Right lobe of liver (tissue), 4 donors: ENCODE measurements at regions not wholly inside any gene's neighbourhood (a gene's known extent, or its start where the extent isn't known, plus 50 kb on each side); places are given as distances from the start of the nearest gene placed in this dataset.

ENCODE experiments used
- POLR2A ChIP-seq: fragments of 450-650 bp; IDR thresholded peaks from one replicate; pipeline ENCODE4 v1.6.1; 2017; ENCODE audit warnings: antibody characterized with exemption, mild to moderate bottlenecking
- TF ChIP-seq, protein P1 (sequence below), 4 donors: fragments of 200-600 bp in 3 of 4; fragments of 450-650 bp in 1 of 4; IDR thresholded peaks; one replicate each; pipeline versions ENCODE4 v1.5.1 to v1.8.0; 2016 to 2022; ENCODE audit warnings: antibody characterized with exemption in 4 of 4, mild to moderate bottlenecking in 2 of 4
- donor health status: DM: no; HTN: no; CAD: no.
- donor health status: DM: no; HTN: no; CAD: no.
- donor health status: DM: no; HTN: yes; CAD: no.

- TF ChIP-seq, protein P1, sequence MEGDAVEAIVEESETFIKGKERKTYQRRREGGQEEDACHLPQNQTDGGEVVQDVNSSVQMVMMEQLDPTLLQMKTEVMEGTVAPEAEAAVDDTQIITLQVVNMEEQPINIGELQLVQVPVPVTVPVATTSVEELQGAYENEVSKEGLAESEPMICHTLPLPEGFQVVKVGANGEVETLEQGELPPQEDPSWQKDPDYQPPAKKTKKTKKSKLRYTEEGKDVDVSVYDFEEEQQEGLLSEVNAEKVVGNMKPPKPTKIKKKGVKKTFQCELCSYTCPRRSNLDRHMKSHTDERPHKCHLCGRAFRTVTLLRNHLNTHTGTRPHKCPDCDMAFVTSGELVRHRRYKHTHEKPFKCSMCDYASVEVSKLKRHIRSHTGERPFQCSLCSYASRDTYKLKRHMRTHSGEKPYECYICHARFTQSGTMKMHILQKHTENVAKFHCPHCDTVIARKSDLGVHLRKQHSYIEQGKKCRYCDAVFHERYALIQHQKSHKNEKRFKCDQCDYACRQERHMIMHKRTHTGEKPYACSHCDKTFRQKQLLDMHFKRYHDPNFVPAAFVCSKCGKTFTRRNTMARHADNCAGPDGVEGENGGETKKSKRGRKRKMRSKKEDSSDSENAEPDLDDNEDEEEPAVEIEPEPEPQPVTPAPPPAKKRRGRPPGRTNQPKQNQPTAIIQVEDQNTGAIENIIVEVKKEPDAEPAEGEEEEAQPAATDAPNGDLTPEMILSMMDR (IDR thresholded peaks at IDR 0.05), result no peak
- no peak for TF ChIP-seq POLR2A
These were observed 178.2 kb upstream of the GDNF start for GRCh38 chr5:38018016-38018415.
